GM18502 (cell line): ENCODE measurements at regions not wholly inside any gene's neighbourhood (a gene's known extent, or its start where the extent isn't known, plus 50 kb on each side); places are given as distances from the start of the nearest gene placed in this dataset.
A peak's percentile ranks its signal among the peaks of the same experiment; 100 is the strongest.
"Not testable (repeated sequence)": the region's sequence is repeated elsewhere in the genome, so short reads cannot be mapped to it uniquely, and the experiment has no call there.

Experiments
- ATAC-seq: cut with Tn5 transposase; IDR thresholded peaks from one replicate; pipeline ENCODE4 v1.9.1; 2021; ENCODE audit warnings: mild to moderate bottlenecking; ENCODE audit not compliant: unreplicated experiment, poor library complexity

DNA sequence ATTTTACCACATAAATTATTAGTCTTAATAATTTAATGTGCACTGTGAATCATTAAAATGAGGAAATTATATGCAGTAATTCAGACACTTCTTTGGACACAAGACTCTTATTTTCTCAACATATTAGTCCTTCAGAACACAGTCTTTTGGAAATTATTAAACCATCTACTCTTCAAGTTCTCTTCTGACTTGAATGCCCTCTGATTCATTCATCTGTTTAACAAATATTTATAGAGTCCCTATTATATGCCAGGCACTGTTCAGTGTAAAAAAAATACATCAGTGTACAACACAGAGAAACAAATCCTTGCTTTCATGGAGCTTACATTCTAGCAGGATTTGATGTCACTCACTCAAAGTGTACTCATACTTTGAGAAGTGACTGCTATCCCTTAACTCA, 163.4 kb upstream of the IL12B start:
- no peak for ATAC-seq

GRCh38 chr5:159496773-159497172, 166.5 kb upstream of the IL12B start:
- no peak for ATAC-seq

GRCh38 chr5:159497221-159497620, 166.9 kb upstream of the IL12B start:
- no peak for ATAC-seq

- no peak for ATAC-seq
These were observed 168.3 kb upstream of the IL12B start for GRCh38 chr5:159498630-159499029.

DNA sequence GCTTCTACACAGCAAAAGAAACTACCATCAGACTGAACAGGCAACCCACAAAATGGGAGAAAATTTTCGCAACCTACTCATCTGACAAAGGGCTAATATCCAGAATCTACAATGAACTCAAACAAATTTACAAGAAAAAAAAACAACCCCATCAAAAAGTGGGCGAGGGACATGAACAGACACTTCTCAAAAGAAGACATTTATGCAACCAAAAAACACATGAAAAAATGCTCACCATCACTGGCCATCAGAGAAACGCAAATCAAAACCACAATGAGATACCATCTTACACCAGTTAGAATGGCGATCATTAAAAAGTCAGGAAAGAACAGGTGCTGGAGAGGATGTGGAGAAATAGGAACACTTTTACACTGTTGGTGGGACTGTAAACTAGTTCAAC, 171.8 kb upstream of the IL12B start:
- not testable (repeated sequence) for ATAC-seq

GRCh38 chr5:159503236-159503635, 172.9 kb upstream of the IL12B start:
- no peak for ATAC-seq

DNA sequence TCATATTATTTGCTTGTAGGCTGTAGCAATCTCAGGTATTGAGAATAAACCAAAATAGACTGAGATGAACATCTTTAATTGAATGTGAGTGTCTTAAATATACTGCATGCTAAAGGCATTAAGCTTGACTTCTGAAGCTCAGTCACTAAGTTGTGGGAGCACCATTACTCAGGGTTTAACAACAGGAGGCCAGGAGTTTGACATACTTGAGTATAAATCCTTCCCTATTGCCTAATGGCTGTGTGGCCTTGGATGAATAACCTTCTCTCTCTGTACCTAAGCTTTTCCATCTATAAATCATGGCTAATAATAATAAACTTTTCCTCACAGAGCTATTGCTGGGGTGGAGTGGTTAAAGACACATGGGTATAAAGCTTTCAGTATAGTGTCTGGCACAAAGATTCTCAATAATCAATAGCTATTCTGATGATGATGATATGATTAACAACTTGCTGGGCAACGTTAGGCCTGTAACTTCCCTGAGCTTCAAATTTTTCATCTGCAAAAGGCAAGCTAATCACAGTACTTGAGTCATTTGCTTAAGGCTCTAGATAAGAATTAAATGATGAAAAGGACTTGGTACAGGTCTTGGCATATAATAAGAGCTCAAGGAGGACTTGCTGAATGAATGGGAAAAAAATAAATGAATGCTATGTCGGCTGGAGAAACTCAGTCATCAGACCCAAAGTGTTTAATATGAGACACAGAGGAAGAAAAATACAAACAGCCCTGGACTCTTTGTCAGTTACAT, 174.0 kb upstream of the IL12B start:
- no peak for ATAC-seq

- ATAC-seq: no peak
These were observed 174.6 kb upstream of the IL12B start for GRCh38 chr5:159504857-159505304.

DNA sequence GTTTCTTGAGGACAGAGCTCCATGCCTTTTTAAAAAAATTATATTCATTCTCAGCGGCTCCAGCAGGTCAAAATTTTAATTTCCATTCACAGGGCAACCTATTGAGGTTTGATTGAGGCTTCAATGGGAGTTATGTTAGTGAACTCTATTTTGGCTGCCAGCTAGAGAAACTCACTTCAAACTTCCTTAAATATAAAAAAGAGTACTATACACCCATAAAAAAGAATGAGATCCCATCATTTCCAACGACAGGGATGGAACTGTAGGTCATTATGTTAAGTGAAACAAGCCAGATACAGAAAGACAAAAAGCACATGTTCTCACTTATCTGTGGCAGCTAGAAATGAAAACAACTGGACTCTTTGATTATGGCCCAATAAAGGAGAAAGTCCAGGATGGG, 176.8 kb upstream of the IL12B start:
- ATAC-seq: no peak

DNA sequence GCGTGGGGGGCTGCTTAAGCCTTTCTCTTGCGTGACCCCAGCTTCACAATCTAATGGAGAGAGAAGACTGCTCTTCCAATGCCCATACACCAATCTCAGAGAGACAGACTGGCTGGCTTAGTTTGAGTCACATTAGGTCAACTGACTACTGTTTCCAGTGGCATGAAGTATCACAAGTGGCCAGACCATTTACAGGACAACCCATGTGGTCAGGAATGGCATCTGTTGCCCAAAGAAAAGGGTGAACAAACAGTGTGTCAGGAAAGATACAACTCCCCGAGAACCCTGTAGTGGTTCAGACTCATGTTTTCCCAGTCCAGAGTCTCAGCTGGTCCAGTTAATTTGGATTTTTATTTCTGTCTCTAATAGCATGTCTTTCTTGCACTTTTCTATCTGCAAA, 177.4 kb upstream of the IL12B start:
- ATAC-seq: no peak

GRCh38 chr5:159508344-159508743, 178.1 kb upstream of the IL12B start:
- no peak for ATAC-seq

- ATAC-seq: no peak
These were observed 178.8 kb upstream of the IL12B start for GRCh38 chr5:159509002-159509660.

GRCh38 chr5:159510282-159510681, 180.0 kb upstream of the IL12B start:
- ATAC-seq: no peak

DNA sequence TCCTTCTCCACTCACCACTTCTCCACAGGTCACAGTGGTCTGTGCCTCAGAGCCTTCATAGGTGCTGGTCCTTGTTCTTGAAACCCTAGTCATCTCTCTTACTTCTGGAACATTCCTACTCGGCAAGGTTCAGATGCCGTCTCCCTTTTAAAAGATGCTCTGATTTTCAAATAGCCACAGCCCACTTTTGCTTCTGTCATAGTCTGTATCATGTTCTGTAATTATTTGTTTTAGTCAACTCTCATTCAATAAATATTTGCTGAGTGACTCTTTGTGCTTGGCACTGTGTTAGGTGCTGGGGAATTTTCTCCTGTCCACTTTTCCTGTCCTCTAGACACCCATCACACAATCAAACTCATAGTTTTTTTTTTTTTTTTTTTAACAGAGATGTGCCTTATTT, 181.3 kb upstream of the IL12B start:
- ATAC-seq: no peak

GRCh38 chr5:159512064-159512463, 181.8 kb upstream of the IL12B start:
- ATAC-seq: no peak

- no peak for ATAC-seq
These were observed 184.0 kb upstream of the IL12B start for GRCh38 chr5:159514229-159514810.

DNA sequence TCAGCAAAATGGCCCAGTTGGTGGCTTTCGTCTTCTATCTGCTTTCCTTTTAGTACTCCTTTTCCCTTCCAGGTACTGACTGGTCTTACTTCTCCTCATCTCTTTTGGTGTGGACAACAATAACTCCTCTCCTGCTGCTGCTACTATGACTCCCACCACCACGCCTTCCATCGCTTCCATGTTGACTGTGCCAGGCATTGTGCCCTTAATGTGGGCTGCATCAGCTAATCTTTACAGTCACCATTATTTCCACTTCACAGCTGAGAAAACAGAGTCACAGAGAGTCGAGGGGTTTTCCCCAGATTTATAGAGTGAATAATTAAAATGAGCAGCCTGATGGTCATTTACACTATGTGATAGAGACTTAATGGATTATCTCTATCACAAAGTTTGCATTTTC, 184.9 kb upstream of the IL12B start:
- no peak for ATAC-seq

GRCh38 chr5:159515909-159516415, 185.7 kb upstream of the IL12B start:
- peak; percentile 97 for ATAC-seq

DNA sequence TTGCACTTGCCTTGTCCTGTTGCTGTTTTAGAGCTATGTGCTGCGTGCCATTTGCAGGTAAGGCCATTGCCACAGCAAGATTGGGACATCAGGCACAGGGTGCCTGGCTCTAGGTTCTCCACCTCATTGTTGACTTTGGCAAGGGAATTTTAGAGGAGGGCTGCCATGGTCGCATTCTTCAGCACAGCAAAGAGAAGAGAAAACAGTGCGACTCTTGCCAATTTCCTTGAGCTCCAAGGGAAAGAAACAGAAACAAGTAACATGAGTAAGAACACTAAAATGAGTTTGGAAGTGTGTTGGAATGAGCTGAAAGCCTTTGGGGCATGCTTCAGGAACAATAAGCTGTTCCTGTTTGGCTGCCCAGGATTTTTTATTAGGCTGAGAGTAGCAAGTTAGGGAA, 188.1 kb upstream of the IL12B start:
- ATAC-seq: no peak

DNA sequence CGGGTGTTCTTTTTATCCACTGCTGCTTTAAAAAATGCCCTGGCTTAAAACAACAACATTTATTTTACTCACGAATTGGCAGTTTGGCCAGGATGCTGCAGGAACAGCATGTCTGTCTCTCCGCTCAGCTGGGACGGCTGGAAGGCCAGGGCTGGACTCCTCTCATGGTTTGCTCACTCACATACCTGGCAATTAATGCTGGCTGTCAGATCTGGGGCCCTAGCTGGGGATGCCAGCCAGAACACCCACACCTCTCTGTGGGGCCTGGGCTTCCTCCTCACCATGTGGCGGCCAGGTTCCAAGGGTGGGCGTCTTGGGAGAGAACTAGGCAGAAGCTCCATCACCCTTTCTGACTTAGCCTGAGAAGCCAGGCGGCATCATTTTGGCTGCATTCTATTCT, 189.1 kb upstream of the IL12B start:
- no peak for ATAC-seq

DNA sequence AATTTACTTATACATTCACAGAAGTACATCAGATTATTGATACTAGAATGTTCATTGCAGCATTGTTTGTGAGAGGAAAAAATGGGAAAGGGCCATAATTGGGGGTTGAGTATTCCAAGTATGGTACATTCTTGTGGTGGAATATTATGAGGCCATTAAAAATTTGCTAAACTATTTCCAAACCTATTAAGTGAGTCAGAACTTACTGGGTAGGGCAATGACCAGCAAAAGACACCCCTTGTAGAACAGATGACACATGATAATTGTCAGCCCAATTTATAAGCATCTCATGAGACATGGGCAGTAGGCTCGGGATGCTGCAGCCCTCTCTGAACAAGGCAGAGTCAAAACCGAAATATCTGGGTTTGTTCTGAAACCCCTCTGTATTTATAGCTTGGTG, 192.6 kb upstream of the IL12B start:
- no peak for ATAC-seq
